Brain microvascular endothelial cell (primary cell): ENCODE measurements at regions not wholly inside any gene's neighbourhood (a gene's known extent, or its start where the extent isn't known, plus 50 kb on each side); places are given as distances from the start of the nearest gene placed in this dataset.

Experiments used
- DNase-seq: peaks from one replicate; pipeline ENCODE4 v3.0.0-alpha.2; 2020
- H3K27ac ChIP-seq: fragments of 250-450 bp; sonication (Bioruptor Pico); 2 replicates; pipeline ENCODE4 v1.5.1; 2020; ENCODE audit warnings: mild to moderate bottlenecking, moderate library complexity
- H3K27me3 ChIP-seq: fragments of 250-450 bp; sonication (Bioruptor Pico); replicated peaks from 2 replicates; pipeline ENCODE4 v1.5.1; 2020; ENCODE audit warnings: mild to moderate bottlenecking
- H3K36me3 ChIP-seq: fragments of 250-450 bp; sonication (Bioruptor Pico); replicated peaks from 2 replicates; pipeline ENCODE4 v1.5.1; 2020; ENCODE audit warnings: mild to moderate bottlenecking
- H3K4me3 ChIP-seq: 2 replicates; pipeline ENCODE4 v1.5.1; 2011; ENCODE audit warnings: low read depth, mild to moderate bottlenecking, control low read depth, low read length, moderate library complexity
- CTCF ChIP-seq: IDR thresholded peaks from 2 replicates; pipeline ENCODE4 v1.5.1; 2011; ENCODE audit warnings: low read depth, mild to moderate bottlenecking, moderate library complexity, low read length, control low read depth, inconsistent platforms; ENCODE audit errors: missing control alignments
- in situ Hi-C: cut with HindIII; loops from 2 replicates; pipeline ENCODE4 v1.10.0; 2017; ENCODE audit warnings: low sequenced_read_pairs, low pct_ligation_motif_present

GRCh38 chr2:71846072-71846471 is 301.6 kb downstream of the CYP26B1 start:
- in situ Hi-C loops: no loop called here
- no peak for TF ChIP-seq CTCF
- Histone ChIP-seq H3K27ac (no peak overlapping the region), H3K36me3 (no peaks in the 10 kb centered on the region), H3K4me3 (no peak overlapping the region), H3K27me3 (no peaks in the 10 kb centered on the region)
- DNase-seq: no peak

- no peak overlapping the region for H3K27ac ChIP-seq
- H3K4me3 ChIP-seq: no peak overlapping the region
- in situ Hi-C loops: no loop called here
- H3K36me3 ChIP-seq: no peaks in the 10 kb centered on the region
- H3K27me3 ChIP-seq: no peaks in the 10 kb centered on the region
- no peak for TF ChIP-seq CTCF
- DNase-seq: no peak
Measured at GRCh38 chr2:71844967-71845366, 302.7 kb downstream of the CYP26B1 start.

- in situ Hi-C loops: no loop called here
- Histone ChIP-seq H3K27me3 (no peaks in the 10 kb centered on the region), H3K36me3 (no peaks in the 10 kb centered on the region), H3K4me3 (no peak overlapping the region), H3K27ac (no peak overlapping the region)
- DNase-seq: peak; percentile 61
- no peak for TF ChIP-seq CTCF
Measured at GRCh38 chr2:71843391-71843850, 304.2 kb downstream of the CYP26B1 start.

GRCh38 chr2:71842744-71843143 is 304.9 kb downstream of the CYP26B1 start:
- DNase-seq: no peak
- in situ Hi-C loops: no loop called here
- Histone ChIP-seq H3K27me3 (no peaks in the 10 kb centered on the region), H3K4me3 (no peak overlapping the region), H3K36me3 (no peaks in the 10 kb centered on the region), H3K27ac (no peak overlapping the region)
- no peak for TF ChIP-seq CTCF

GRCh38 chr2:71839826-71840225 is 307.8 kb downstream of the CYP26B1 start:
- DNase-seq: no peak
- Histone ChIP-seq H3K27me3 (no peaks in the 10 kb centered on the region), H3K27ac (no peak overlapping the region), H3K4me3 (no peak overlapping the region), H3K36me3 (no peaks in the 10 kb centered on the region)
- in situ Hi-C loops: no loop called here
- no peak for TF ChIP-seq CTCF

GRCh38 chr2:71834796-71835195 is 312.9 kb downstream of the CYP26B1 start:
- in situ Hi-C loops: no loop called here
- no peak overlapping the region for H3K4me3 ChIP-seq
- no peaks in the 10 kb centered on the region for H3K27me3 ChIP-seq
- TF ChIP-seq CTCF: no peak
- no peak overlapping the region for H3K27ac ChIP-seq
- H3K36me3 ChIP-seq: no peaks in the 10 kb centered on the region
- no peak for DNase-seq
